ENCODE measurements at regions not wholly inside any gene's neighbourhood (a gene's known extent, or its start where the extent isn't known, plus 50 kb on each side); places are given as distances from the start of the nearest gene placed in this dataset.

- DNase-seq (no peak), ATAC-seq (ENCODE audit: poor library complexity) (no peak)
- intact Hi-C loops (cut with DNase I): no loop called here
Observed at GRCh38 chrX:124272370-124272982, 60.0 kb upstream of the TEX13D start.

- DNase-seq: peak; percentile 40
- peak; percentile 87 for ATAC-seq (ENCODE audit: poor library complexity)
- intact Hi-C loops (cut with DNase I): no loop called here
Observed at GRCh38 chrX:124274438-124275181, 57.9 kb upstream of the TEX13D start.

- ATAC-seq (ENCODE audit: poor library complexity) (peak; percentile 76), DNase-seq (no peak)
- intact Hi-C loops (cut with DNase I): no loop called here
Observed at GRCh38 chrX:124275182-124275894, 57.1 kb upstream of the TEX13D start.

GRCh38 chrX:124280294-124280902, 52.1 kb upstream of the TEX13D start:
- no peak for ATAC-seq (ENCODE audit: poor library complexity)
- DNase-seq: no peak
- intact Hi-C loops (cut with DNase I): no loop called here

- intact Hi-C loops (cut with DNase I): no loop called here
- ATAC-seq (ENCODE audit: poor library complexity) (no peak), DNase-seq (no peak)
Observed at GRCh38 chrX:124282580-124282979, 49.9 kb upstream of the TEX13D start.

Data from Right ventricle myocardium superior (tissue), 1 donor.